ENCODE measurements at regions not wholly inside any gene's neighbourhood (a gene's known extent, or its start where the extent isn't known, plus 50 kb on each side); places are given as distances from the start of the nearest gene placed in this dataset.

DNA sequence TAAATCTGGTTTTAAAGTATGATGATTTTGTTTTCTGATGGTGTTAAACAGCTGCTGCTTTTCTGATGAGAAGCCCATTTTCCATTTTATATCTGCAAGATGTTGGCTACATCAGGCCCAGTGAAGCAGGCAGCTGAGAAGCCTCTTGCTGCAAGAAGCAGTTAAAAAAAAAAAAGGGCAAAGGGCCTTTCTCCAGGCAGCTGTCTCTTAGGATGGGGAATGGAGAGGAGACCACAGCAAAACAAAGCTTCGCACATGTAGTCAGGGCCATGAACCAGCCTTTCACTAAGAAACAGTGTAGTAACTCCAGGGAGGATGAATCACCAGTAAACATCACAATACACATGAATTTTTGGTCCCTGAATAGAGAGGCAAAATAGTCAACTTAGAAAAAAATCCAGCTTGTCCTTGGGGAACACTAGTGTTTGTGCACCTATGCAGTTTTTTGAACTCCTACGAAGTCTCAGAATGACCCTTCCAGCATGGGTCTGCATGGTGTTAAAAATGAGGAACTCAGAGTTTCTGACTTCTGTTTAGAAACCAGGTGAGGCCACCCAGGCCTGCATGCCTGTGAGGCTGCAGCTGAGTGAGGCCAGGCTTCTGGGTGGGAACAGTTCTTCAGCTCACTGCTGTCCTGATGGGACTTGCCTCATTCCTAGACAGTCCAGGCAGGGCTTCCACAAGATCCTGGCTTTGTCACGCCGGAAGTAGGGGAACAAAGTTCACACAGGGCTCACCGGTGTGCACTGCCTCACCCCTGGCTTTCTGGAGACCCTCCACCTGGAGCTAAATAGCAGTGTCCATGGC is 518.7 kb downstream of the MCTP2 start:
- DNase-seq (ENCODE audit: low read depth, low spot score): no peak

GRCh38 chr15:94760348-94760747 is 529.0 kb downstream of the MCTP2 start:
- no peak for DNase-seq (ENCODE audit: low read depth, low spot score)

- no peak for DNase-seq (ENCODE audit: low read depth, low spot score)
Observed at GRCh38 chr15:94761574-94761973, 530.2 kb downstream of the MCTP2 start.

DNA sequence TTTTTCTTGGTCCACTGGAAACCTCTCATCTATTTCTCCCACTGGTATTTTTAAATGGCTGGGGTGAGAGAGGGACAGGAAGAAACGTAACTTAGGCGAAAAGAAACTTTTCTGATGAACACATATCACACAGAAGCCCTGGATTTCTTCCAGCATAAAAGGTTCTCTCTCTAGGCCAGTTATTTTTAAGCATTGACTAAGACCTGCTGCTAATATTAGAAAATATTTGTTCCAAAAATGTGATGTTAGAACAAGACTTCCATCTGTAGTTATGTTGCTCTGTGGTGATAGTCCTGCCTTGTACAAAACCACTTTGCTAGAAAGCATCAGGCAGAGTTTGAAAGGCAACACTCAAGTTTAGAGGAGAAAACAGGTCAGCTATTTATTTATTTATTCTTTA is 537.7 kb downstream of the MCTP2 start:
- DNase-seq (ENCODE audit: low read depth, low spot score): no peak

DNA sequence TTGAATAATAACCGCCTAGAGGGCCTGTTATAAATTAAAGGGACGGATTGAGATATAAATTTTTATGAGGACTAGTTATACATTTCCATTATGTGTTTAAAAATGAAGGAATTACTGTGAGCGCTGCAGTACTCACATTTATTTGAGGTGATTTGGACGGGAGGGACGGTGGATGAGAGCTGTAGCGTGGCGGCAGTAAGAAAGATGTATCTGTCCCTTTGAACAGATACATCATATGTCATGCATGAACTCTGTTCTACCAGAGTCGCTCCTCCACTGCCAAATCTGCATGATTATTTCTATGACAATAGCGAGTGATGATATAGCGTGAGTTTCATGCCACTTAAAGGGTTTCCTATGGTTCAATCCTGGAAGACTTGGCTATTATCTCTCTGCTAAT is 538.8 kb downstream of the MCTP2 start:
- no peak for DNase-seq (ENCODE audit: low read depth, low spot score)

DNA sequence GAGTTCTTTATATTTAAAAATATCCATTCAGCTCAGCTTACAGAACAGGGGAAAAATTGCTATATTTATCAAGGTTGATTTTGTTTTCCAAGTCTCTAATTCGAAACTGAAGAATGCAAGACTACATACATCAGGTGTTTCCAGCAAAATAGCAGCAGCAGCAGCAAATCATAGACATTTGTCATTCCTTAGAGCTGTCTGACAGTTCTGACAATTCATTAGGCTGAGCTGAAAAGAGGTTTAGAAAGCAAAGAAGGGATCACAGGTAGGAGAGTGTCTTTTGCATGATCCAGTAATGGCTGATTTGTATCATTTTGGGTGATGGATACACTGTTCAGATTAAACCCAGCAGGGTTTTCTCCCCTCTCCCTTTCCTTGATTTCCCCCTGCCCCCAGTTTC is 545.7 kb downstream of the MCTP2 start:
- no peak for DNase-seq (ENCODE audit: low read depth, low spot score)

DNA sequence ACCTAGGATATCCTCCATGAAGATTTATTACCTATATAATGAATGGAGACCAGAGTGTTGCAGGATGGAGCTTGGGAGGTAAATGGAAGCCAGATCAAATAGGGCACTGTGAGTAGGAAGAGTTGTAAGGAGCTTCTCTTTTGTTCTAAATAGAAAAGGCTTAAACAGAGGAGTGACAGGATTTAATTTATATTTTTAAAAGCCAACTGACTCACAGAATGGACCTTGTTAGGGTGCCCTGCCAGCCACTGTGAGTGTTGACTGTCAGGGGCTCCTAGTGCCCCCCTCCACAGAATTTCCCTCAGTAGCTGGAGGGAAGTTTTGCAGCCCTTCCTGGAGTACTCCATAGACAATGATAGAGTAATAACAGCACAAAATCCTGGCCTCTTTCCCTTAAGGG is 547.5 kb downstream of the MCTP2 start:
- no peak for DNase-seq (ENCODE audit: low read depth, low spot score)

GRCh38 chr15:94780166-94780565 is 548.8 kb downstream of the MCTP2 start:
- no peak for DNase-seq (ENCODE audit: low read depth, low spot score)

DNA sequence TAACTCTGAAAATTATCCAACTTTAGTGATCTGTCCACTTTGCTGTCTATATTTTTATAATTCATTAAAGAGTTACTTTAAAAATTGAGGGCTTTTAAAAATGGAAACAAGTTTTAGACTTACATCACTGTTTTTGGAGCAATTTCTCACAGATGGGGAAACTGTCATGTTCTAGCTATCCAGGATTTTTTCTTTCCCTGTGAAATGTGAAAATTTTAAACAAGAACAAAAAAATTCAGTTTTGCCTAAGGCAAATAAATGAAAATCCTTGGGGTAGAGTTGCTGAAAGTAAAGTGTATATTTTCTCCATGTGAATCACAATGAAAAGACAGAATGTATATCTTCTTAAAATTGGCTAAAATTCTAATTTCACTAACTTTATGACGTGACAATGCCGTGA is 553.7 kb downstream of the MCTP2 start:
- no peak for DNase-seq (ENCODE audit: low read depth, low spot score)

GRCh38 chr15:94791008-94791407 is 559.6 kb downstream of the MCTP2 start:
- no peak for DNase-seq (ENCODE audit: low read depth, low spot score)

GRCh38 chr15:94791510-94791909 is 560.1 kb downstream of the MCTP2 start:
- no peak for DNase-seq (ENCODE audit: low read depth, low spot score)

- no peak for DNase-seq (ENCODE audit: low read depth, low spot score)
Observed at GRCh38 chr15:94792196-94792595, 560.8 kb downstream of the MCTP2 start.

- DNase-seq (ENCODE audit: low read depth, low spot score): no peak
Observed at GRCh38 chr15:94793207-94793606, 561.8 kb downstream of the MCTP2 start.

DNA sequence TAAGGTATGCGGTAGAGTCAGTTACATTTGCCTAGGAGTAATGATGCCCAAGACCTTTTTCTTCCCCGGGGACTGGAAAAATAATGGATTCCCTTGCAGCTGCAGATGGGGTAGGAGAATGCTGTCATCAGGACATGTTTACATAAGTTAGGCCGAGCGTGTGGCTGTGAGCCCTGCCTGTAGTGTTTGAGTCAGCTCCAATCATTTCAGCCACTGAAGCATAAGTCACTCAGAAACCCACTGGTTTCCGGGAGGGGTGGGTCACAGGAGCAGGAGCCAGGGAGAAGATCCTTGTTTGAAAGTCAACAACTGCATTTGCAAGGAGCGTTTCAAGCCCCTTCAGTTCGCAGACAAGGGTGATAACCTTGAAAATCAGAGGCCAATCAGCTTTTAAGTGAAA is 562.3 kb downstream of the MCTP2 start:
- DNase-seq (ENCODE audit: low read depth, low spot score): no peak

- DNase-seq (ENCODE audit: low read depth, low spot score): no peak
Observed at GRCh38 chr15:94804613-94805012, 573.3 kb downstream of the MCTP2 start.

DNA sequence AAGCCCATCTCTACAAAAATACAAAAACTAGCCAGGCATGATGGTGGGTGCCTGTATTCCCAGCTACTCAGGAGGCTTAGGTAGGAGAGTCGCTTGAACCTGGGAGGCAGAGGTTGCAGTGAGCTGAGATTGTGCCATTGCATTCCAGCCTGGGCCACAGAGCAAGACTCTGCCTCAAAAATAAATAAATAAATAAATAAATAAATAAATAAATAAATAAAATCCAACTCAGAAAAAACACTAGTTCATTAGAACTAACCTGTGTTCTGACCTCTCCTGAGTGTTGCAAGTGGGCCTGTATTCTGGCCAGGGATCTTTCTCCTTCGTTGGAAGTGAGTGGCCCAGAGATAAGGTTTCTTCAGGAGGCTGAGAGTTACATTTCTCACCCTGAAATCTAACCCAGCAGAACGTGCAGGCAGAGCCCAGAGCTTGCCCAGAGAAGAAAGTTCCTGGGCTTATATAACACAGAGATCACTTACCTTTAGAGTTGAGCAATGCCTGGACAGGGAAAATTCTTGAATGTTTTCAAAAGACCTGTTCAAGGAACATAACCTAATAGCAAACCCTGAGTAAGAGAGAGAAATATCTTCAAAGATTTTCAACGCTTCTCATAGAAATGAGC is 583.9 kb downstream of the MCTP2 start:
- DNase-seq (ENCODE audit: low read depth, low spot score): no peak

GRCh38 chr15:94815914-94816313 is 584.6 kb downstream of the MCTP2 start:
- no peak for DNase-seq (ENCODE audit: low read depth, low spot score)

DNA sequence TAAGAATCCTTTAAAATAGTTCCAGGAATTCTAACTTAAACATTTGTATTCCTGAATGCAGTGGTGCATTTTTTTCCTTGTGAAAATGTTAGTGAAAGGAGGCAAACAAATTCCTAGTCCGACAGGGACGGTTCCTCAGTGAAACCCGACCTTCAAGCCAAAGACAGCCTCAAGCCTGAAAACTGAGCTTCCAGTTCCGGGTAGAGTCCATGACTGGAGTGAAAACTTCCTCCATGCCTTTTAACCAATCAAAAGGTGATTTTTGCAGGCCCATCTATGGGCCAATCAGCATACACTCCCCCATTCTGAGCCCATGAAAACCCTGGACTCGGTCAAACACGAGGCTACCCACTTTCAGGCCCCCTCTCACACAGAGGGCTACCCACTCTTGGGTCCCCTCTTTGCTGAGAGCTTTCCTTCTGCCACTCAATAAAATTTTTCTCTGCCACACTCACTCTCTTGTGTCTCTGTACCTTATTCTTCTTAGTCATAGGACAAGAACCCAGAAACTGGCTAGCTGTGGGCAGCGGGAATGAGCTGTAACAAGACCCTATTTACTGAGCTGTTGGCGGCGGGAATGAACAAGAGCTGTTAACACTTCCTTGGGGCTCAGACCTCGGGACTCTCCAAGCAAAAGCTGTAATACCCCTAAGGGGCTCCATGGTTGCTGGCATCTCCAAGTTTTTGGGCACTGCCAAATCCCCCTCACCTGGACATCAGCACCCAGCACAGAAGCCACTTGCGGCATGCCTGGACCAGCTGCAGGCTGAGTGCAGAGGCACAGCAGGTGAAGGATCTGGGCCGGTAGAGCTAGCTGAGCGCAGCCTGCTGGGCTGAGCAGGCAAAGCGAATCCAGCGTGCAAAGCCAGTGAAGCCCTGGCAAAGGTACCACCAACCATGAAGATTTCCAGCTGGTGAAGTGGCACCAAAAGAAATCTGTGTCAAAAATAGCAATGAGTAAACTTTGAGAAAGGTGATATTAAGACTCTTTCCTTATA is 598.8 kb downstream of the MCTP2 start:
- DNase-seq (ENCODE audit: low read depth, low spot score): no peak

DNA sequence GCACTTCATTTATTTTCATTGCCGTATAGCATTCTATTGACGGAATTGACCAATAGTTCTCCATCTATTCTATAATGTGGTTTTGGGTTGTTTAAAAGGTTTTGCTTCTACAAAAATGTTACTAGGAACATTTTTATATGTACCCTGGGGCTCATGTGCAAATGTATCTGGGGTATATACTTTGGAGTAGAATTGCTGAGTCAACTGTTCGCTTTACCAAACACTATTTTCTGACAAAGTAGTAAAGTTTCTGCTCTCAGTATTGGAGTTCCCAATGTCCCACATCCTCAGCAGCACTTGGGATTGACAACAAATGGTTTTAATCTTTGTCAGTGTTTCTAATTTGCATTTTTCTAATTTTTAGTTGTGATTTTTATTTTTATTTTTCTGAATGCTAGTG is 602.6 kb downstream of the MCTP2 start:
- no peak for DNase-seq (ENCODE audit: low read depth, low spot score)

- no peak for DNase-seq (ENCODE audit: low read depth, low spot score)
Observed at GRCh38 chr15:94834494-94834893, 603.1 kb downstream of the MCTP2 start.

- DNase-seq (ENCODE audit: low read depth, low spot score): no peak
Observed at GRCh38 chr15:94838281-94838680, 606.9 kb downstream of the MCTP2 start.
